AML-193 (cell line): ENCODE measurements at regions not wholly inside any gene's neighbourhood (a gene's known extent, or its start where the extent isn't known, plus 50 kb on each side); places are given as distances from the start of the nearest gene placed in this dataset.

Experiments used
- DNase-seq, 2 experiments: peaks; one replicate each; lab custom pipeline; 2025; lab: John Stamatoyannopoulos, UW

DNA sequence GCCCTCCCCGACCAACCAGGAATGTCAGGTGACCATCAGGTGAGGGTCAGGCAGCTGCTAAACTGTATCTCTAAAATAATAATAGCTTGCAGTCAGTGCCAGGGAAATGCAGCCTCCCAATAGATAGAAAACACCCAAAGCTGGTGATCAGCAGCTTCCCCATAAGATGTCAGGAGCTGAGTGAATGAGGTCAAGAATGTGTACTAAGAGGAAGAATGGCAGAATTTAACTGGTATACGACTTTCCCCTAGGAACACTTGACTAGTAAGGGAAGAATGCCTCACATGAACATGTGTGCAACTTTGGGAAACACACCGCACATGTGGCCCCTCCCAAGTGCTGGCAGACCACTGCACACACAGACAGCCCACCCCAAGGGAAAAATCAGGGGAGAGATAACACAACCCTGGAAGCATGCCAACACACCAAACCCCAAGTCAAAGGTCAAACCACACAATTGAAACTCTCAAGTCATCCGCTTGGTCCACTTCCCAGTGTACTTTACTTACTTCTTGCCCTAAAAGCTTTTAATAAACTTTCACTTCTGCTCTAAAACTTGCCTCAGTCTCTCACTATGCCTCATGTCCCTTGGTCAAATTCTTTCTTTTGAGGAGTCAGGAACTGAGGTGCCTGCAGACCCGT, 806.5 kb downstream of the OTOL1 start:
- DNase-seq, result no peak

DNA sequence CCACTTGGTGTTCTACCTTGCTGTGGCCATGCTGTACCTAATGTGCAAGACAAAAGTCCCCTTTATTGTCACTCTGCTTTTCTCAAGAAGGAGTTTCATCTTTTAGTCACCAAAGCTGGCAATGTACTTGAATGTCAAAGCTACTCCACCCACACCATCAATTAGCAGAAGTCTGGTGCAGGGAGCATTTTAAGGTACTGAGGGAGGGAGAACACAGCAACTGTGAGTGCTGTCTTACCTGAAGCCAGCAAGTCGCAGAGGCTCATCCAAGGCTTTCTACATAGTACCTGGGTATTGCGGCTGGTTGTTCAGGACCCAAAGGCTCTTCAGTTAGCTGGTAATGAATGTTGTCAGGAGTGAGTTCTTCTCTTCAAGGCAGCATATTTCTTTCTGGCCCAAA, 820.4 kb downstream of the OTOL1 start:
- no peak for DNase-seq

- no peak for DNase-seq
Measured at GRCh38 chr3:162328649-162329048, 832.0 kb downstream of the OTOL1 start.

GRCh38 chr3:162329514-162329913, 832.9 kb downstream of the OTOL1 start:
- no peak for DNase-seq

GRCh38 chr3:162332344-162332743, 835.7 kb downstream of the OTOL1 start:
- no peak for DNase-seq

- DNase-seq, result no peak
Measured at GRCh38 chr3:162334537-162334936, 837.9 kb downstream of the OTOL1 start.

DNA sequence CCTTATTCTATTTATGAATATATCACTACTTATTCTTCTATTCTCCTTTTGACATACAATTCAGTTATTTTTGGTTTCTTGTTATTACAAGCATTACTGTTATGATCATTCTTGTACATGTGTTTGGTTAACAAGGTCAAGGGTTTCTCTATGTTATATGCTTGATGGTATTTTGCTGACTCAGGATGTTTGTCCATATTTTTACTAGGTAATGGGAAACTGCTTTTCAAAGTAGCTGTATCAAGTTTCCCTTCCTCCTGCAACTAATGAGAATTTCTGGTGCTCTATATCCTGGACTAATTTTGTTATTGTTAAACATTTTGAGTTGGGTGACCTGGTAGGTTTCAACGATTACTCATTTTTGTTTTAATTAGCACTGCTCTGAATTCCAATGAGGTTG, 841.0 kb downstream of the OTOL1 start:
- DNase-seq, result no peak

DNA sequence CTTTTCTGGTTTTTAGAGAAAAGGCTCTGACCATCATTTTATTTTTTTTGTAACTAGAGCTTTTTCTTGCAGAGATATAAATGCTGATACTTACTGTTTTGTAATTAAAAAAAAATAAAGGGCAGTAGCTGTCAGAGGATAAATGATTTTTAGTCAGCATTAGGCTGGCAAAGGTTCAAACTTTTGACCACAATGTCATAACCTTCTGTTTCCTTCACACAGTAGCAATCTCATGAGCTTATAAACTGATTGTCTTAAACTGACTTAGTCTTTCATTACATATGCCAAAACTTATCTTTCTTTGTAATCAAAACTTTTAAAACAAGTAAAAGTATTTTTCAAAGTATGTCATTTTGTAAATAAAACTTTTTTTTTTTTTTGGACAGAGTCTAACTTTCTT, 841.9 kb downstream of the OTOL1 start:
- no peak for DNase-seq

DNA sequence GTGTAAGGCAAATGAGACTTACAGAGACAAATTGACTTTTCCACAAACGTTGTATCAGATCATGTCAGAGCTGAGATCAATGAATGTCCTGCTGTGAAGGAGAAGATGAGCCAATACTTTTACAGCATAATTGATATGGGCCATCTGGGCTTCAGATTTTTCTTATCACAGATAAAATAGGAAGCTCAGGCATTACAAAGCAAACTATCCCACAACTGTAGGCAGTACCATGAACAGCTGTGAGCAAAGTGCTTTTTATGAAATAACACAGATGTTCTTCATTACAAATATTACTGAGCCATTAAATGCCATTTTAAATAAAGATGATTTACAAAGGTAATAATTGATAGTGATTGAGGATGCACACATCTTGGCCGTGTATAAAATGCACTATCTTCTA, 852.3 kb downstream of the OTOL1 start:
- DNase-seq, result no peak

DNA sequence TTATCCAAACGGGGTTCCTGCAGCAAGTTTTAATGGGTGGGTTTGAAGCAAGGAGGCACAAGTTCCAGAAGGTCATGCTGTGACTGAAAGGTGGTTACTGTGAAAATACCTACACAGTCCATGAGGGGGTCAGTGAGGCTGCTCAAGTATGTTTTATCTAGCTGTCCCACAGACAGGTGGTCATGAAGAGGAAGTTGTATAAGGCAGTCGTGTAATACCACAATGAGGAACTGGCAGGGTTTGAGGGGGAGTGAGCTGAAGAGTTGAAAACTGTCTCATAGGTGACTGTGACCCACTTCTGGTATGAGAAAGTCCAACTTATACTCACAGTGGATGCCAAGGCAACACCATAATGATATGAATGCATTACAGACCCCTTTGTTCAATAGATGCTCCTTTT, 856.8 kb downstream of the OTOL1 start:
- peak; percentile 25 to 31 for DNase-seq

GRCh38 chr3:162354356-162354755, 857.7 kb downstream of the OTOL1 start:
- DNase-seq, result no peak

DNA sequence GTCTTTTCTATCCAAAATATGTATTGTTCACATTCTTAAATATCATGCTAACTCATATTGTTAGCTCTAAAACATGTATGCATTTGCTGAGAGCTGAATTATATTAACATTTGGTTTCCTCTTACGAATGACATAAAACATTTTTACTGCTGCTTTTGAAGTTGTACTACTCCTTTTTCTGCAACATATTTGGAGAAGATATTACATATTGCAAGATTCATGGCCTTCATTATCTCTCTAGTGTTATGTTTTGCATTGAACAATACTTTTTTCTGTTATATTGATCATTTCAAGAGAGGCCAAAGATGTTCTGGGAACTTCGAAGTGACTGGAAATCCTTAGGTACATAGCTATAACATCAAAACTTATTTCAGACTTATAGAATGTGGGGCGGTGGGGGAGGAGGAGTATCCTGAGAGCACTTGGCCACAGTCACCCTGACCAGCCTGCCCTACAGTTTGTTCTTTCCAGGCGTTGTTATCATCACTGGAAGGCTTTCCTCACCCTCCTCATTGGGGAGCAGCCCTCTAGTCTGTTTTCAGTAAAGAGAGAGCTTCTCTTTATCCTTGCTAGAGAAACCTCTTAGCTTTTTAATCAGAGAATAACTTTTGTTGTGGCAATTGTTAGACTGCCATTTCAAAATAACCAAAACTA, 868.6 kb downstream of the OTOL1 start:
- no peak for DNase-seq

- no peak for DNase-seq
Measured at GRCh38 chr3:162366166-162366766, 869.7 kb downstream of the OTOL1 start.

DNA sequence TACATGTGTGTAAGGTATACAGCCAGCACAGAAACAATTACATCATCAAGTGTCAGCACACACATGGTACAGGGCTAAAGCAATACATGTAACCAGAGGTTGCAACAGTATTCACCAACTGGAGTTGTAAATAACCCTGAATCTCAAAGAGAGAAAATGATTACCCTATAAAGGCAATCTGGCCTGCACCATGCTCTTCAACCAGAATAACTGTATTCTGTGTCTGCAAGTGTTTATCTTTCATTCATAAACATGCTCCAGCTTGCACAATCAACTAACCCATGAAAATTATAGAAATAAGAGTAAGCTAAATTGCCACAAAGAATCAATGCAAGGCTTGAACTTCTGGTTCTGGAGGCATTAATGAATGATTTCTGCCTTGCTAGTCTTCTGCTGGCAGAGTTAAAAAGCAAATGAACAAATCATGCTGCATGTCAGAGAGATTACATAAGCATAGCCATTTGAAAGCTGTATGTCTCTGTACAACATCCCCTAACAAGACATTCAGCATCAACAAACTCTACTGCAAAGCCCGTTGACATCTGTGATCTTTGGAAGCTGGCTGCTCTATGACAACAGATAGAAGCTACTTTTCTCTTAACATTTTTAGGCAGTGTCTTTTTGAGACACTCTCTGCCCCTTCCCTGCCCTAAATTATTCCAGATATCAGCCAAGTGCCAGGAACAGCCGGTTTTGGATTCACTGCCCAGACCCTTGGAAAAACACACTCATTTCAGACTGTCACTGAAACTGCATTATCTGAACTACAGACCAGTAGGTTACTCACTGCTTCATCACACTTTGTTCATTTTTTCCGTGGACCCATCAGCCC, 871.0 kb downstream of the OTOL1 start:
- DNase-seq, result no peak

DNA sequence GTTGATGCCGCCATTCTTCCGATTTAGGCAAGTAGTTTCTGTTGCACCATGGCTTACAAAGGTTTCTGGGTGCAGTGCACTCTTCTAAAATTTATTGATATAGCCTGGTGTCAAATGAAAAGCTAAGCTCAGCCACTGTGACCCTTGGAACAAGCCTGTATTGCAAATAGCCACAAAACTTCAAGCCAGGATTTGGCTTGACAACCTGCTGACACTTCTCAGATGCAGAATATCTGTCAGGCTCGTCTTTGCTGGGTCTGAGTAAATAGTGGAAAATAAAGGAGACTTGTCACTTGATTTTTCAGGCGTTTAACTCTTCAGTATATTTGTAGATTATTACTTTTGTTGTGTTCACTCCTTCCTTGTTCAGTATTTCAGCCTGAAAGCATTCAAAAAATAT, 871.8 kb downstream of the OTOL1 start:
- no peak for DNase-seq

GRCh38 chr3:162369306-162369705, 872.7 kb downstream of the OTOL1 start:
- no peak for DNase-seq

DNA sequence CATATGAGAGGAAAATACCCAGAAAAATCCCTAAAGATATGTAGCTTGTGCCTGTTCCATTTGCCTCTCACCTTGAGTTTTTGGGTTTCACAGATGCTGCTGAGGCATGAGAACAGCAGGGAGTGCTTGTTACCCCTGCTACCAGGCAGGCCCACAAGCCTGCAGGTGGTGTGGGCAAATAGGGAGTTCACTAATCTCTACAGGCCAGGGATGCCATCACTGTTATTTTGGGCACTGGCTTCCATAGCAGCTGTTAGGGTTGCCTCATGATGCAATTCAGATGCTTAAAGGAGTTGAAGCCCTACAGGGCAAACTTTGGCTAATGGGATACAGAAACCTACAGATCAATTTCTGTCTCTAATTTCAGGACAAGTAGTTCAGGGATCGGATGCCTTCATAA, 873.5 kb downstream of the OTOL1 start:
- no peak for DNase-seq

- DNase-seq, result no peak
Measured at GRCh38 chr3:162376761-162377160, 880.2 kb downstream of the OTOL1 start.

DNA sequence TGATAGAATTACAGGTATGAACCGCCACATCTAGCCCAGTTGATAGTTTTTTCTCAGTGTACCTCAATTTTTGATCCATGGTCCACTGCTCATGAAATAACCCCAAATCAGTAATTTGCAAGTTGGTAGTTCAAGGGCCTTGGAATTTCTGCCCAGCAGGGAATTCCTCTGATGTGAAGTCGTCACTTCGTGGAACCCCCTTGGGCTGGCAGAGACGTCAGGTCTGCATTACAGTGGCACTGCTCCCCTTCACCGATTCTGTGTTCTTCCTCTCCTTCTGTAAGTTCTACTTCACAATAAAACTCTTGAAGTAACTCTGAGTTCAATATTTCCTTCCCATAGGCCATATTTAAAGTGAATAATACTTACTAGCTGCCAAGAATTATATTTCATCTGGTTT, 881.0 kb downstream of the OTOL1 start:
- DNase-seq, result no peak

DNA sequence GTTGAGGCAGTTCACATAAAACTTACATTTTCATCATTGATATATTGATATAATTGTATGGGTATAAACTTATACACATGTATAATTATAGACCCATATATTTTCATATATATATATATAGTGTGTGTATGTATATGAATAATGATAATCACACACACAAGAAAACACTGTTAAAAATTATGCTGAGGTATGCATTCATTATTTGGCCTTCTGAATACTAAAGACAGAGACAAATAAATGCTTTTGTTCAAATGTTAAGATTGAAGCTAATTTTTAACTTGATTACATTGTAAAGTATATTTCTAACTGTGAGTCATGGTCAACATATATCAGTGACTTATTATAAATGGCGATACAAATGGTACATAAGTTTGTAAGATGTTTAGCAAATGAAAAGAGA, 888.8 kb downstream of the OTOL1 start:
- DNase-seq, result no peak

GRCh38 chr3:162390891-162391290, 894.3 kb downstream of the OTOL1 start:
- DNase-seq, result no peak

DNA sequence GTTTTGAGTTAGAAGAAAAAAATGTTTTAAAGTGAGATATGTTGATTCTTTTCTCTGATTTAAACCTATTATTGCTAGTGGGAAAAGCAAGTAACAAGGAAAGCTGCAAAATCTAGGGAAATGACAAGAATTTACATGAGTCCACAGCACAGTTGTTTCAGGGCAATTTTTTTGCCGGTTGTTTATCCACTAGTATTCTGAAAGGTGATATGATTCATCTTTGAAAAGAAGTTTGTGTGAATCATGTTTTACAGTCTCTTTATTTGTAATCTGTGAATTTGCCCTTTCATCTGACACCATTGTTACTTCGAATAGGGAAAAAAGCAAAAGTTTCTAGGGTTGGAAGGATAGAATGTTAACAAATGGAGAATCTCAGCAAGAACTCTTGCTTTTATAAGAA, 894.7 kb downstream of the OTOL1 start:
- no peak for DNase-seq

DNA sequence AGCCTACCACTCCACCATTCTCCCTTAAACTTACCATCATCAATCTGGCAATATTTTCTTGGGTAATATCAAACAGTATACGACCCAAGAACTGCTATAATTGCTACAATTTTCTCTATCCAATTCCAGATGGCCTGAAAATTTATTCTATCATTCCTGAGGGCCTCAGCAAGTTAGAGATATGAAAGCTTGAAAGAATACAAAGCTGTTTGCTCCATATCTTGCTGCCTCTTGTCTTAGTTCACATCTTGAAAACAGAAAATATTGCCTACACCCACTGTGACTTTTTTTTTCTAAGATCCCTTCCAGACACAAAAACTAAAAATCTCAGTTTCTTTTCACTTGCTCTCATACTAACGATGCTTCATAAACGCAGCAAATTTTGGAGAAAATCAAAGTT, 898.9 kb downstream of the OTOL1 start:
- DNase-seq, result no peak
